HG02970 (cell line): ENCODE measurements at regions not wholly inside any gene's neighbourhood (a gene's known extent, or its start where the extent isn't known, plus 50 kb on each side); places are given as distances from the start of the nearest gene placed in this dataset.

Source experiments
- ATAC-seq: cut with Tn5 transposase; IDR thresholded peaks from one replicate; pipeline ENCODE4 v1.9.1; 2021; ENCODE audit warnings: mild to moderate bottlenecking, moderate library complexity, moderate number of reproducible peaks; ENCODE audit not compliant: unreplicated experiment, low FRiP score

DNA sequence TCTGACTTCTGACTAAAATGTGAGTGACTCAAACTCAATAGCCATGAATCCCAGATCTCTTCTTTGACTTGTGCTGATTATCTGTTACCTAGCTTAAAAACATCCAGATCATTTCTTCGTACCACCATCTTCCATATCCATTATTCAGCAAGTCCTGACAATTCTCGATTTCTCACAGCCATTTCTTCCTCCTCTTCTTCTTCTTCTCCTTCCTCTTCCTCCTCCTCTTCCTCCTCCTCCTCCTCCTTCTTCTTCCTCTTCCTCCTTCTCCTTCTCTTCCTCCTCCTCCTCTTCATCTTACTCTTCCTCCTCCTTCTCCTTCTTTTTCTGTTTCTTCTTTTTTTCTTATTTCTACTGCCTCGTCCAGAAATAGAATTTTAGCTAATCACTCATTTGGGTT is 77.0 kb upstream of the MAP1B start:
- no peak for ATAC-seq

DNA sequence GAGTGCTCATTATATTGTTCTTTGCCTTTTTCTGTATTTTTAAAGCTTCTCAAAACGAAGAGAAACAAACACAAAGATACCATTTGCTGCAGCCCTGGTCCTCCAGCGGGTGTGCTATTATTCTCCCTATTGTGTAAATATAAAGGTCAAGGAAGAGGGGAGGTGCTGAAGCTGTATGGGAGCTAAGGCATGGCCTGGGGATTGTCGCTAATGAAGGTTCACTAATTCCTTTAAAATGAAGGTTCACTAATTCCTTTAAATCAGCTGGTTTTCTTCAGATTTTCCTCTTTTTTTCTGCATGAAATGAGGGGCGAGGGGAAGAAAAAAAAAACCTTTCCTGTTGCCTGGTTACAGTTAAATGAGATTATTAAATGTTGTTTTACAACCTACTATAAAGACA is 74.5 kb upstream of the MAP1B start:
- ATAC-seq = no peak

DNA sequence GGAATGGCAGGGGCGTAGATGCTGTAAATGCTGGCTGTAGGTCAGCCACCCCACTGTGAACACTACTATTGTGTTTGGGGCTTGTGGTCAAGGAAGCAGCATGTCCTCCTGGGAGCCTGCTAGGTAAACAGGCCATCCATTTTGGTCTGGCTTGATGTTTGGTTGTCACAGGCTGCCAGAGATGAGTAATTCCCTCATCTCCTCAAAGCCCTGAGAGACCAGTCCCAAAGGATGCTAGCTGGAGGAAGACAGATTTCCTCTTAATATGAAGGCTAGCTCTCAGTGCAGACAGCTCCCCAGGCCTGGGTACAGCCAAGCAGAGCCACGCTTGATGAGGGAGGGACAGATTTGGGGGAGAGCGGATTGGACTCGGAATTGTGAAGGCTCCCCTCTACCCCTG is 72.5 kb upstream of the MAP1B start:
- ATAC-seq = no peak

DNA sequence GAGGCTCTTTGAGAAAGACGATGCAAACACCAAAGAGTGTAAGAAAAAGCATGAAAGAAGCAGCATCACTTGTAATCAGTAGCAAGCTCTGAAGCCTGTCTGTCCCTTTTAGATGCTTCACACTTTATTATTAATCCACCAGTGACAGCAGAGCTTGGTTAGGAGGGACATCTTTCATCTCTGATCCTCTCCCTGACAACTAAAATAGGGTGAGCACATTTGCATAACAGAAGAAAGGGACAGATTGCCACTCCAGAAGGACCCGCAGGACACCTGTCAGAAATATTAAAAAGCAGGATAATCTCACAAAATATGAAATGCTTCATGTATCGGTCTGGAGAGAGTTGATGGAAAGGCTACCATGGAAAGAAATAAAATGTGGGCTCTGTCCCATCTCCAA is 71.4 kb upstream of the MAP1B start:
- ATAC-seq = no peak

DNA sequence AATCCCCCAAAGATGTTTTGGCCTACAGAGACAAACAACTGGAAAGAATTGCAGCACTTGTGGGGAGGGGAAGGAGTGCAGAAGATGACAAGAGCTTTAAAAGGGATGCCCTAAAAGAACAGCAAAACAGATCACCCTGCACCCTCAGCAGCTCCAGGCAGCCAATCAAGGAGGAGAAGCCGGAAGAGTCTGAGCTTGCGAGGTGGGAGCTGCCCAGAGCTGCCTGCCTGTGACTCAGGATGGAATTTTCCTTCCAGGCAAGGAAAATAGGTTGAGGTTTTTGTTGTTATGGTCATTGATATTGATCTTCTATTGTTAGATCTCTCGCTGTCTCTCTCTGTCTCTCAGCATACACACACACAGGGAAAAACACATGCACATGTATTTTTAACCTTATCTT is 70.3 kb upstream of the MAP1B start:
- no peak for ATAC-seq

DNA sequence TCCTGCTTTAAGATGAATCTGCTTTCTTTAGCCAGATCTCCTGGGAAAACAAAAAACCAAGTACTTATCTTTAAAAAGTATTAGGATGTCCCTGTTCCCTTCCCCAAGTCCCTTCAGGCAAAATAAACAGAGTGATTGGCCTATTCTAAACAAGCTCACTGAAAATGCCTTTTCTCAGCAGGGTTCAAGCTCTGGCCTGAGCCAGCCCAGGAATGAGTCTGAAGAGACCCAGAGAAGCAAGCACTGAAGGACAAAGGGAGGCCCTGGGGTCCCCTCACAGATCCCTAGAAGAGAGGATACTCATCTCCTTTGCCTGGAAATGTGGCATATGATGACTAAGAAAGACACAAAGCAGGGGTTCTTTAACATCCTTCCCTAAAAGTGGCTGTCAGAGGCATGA is 66.8 kb upstream of the MAP1B start:
- no peak for ATAC-seq

DNA sequence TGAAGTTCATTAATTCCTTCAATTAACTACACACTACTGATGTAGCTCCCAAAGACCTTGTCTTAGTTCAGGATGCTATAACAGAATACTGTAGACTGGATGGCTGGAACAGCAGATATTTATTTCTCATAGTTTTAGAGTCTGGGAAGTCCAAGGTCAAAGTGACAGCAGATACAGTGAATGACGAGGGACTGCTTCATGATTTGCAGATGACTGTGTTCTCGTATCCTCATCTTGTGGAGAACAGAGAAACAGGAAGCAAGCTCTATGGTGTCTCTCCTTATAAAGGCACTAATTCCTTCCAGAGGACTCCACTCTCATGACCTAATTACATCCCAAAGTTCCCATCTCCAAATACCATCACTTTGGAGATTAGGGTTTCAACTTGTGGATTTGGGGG is 65.6 kb upstream of the MAP1B start:
- no peak for ATAC-seq

DNA sequence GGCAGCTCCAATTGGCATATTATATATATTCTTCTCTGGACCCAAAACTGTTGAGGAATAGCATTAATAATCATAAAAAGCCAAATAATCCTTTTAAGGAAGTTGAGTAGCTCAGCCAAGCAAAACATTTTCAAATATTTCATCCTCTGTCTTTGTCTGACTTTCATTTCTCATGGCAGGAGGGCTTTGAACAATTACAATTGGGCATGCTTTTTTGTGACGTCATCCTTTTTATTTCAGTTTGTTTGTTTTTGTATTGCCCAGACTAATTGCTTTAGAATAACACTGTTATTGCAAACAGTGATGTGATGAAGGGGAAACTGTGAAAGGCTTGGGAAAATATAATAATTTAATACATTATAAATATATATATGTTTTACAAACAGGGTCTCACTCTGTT is 65.2 kb upstream of the MAP1B start:
- ATAC-seq = no peak

DNA sequence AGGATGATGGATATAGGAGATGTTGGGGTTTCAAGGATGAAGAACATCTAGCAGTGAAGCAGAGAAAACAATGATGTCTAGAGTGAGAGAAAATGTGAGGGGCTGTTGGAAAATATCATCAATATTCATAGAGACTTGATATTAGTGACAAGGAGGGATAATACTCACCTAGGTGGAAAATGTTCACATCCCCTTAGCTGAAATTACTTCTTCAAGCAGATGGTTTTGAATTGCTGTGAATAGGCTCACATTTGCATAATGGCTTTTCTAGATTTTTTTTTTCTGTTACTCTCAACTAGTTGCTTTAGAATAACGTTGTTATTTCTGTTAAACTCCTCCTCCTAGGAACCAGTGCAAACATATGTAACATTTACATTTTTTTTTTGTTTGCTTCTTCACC is 61.6 kb upstream of the MAP1B start:
- ATAC-seq = no peak

DNA sequence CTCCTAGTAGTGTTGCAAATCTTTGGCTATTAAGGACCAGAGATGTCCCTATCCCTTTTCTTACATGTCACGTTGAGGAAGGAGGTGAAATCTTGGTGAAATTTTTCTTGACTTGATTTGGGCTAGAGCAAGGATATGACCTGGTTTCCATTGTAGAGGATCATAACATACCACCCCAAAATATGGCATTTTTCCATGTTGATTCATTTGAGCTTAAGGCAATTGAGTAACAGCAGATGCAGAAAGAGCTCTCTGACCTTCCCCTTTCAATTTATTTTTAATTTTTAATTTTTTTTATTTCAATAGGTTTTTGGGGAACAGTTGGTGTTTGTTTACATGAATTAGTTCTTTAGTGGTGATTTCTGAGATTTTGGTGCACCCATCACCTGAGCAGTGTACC is 61.2 kb upstream of the MAP1B start:
- ATAC-seq = no peak

DNA sequence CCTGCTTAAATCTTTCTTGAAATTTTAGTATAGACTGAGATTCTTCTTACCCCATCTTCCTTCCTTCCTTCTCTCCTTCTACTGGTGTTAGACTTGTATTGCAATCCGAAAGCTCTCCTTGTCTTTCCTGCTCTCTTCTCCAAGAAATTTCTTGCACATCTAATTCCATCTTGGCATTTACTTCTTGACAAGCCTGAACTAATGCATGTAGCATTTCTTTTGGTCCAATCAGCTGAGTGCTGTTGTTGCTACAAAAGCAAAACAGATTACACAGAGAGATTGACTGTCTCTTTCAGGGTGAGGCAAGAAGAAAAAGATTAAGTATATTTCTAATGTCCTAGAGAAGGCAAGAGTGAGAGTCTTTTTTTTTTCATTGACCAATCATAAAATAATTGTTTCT is 51.6 kb upstream of the MAP1B start:
- ATAC-seq = no peak
